HepG2 (cell line): ENCODE measurements at regions not wholly inside any gene's neighbourhood (a gene's known extent, or its start where the extent isn't known, plus 50 kb on each side); places are given as distances from the start of the nearest gene placed in this dataset.

Experiments
- ATAC-seq: fragments of 200-7000 bp; cut with Tn5 transposase; 3 replicates; pipeline ENCODE4 v1.9.1; 2020; ENCODE audit warnings: mild to moderate bottlenecking, moderate library complexity
- BruUV-seq: library from RNA; stranded (reverse); fragments of 400-500 nt; replicated peaks from 2 replicates; lab custom pipeline; 2021; lab: Mats Ljungman, UMichigan
- CTCF ChIA-PET: fragments of 300-600 bp; formaldehyde crosslinking; extraction: SDS; loops from one replicate; lab custom pipeline; 2021; ENCODE audit warnings: low total read pairs, inconsistent platforms, low intra/inter-chr PET ratio; lab: Yijun Ruan, JAX
- POLR2A ChIA-PET: fragments of 350-600 bp; sonication (Branson Sonifier 250); formaldehyde crosslinking; loops from one replicate; lab custom pipeline; 2020; ENCODE audit warnings: antibody characterized with exemption, inconsistent platforms; lab: Yijun Ruan, JAX
- DNase-seq: peaks from one replicate; pipeline ENCODE4 v3.0.0-alpha.2; 2015; ENCODE audit warnings: low spot score
- FAIRE-seq: peaks from 3 replicates; lab custom pipeline; 2011; peaks lifted over from hg19 to GRCh38; lab: Jason Lieb, UNC
- H2AFZ ChIP-seq: one replicate; pipeline ENCODE4 v1.6.1; 2011; ENCODE audit warnings: low read length, inconsistent platforms
- H3K27ac ChIP-seq: fragments of 300-600 bp; 3 replicates; pipeline ENCODE4 v1.8.0; 2011; ENCODE audit warnings: mixed run types, mild to moderate bottlenecking, mixed read lengths, low read length, inconsistent platforms; ENCODE audit not compliant: insufficient read depth; ENCODE audit errors: extremely low read length
- H3K27me3 ChIP-seq, 2 experiments: fragments of 200-600 bp in 1 of 2; 2 replicates in 1 of 2; 3 replicates in 1 of 2; pipeline versions ENCODE4 v1.6.0 to v1.8.0; 2011; ENCODE audit warnings: low read length in 2 of 2, mild to moderate bottlenecking in 2 of 2, moderate library complexity in 2 of 2, inconsistent platforms in 1 of 2; ENCODE audit not compliant: insufficient read depth in 2 of 2, control insufficient read depth in 1 of 2
- H3K36me3 ChIP-seq, 2 experiments: fragments of 200-600 bp in 1 of 2; replicated peaks in 1 of 2; 2 replicates in 1 of 2; 3 replicates in 1 of 2; pipeline versions ENCODE4 v1.5.1 to v1.8.0; 2011; ENCODE audit warnings: low read length in 2 of 2, inconsistent platforms in 1 of 2; ENCODE audit not compliant: insufficient read depth in 2 of 2, control insufficient read depth in 1 of 2
- H3K4me1 ChIP-seq: 2 replicates; pipeline ENCODE4 v1.5.1; 2012; ENCODE audit warnings: low read length, inconsistent platforms; ENCODE audit not compliant: insufficient read depth
- H3K4me2 ChIP-seq: 2 replicates; pipeline ENCODE4 v1.6.0; 2011; ENCODE audit warnings: low read depth, low read length, inconsistent platforms
- H3K4me3 ChIP-seq, 3 experiments: fragments of 200-600 bp in 1 of 3; sonication (generic), shearing (Covaris generic) in 1 of 3; replicated peaks in 1 of 3; 2 replicates each; pipeline ENCODE4 v1.5.1; 2011 to 2016; ENCODE audit warnings: low read length in 3 of 3, inconsistent platforms in 2 of 3, low read depth in 2 of 3, mild to moderate bottlenecking in 2 of 3, control low read depth in 1 of 3, mixed read lengths in 1 of 3; ENCODE audit not compliant: insufficient read depth in 1 of 3
- H3K79me2 ChIP-seq: one replicate; pipeline ENCODE4 v1.6.1; 2011; ENCODE audit warnings: low read length, inconsistent platforms; ENCODE audit not compliant: insufficient read depth
- H3K9ac ChIP-seq: 2 replicates; pipeline ENCODE4 v1.6.0; 2011; ENCODE audit warnings: mild to moderate bottlenecking, low read depth, low read length, inconsistent platforms; ENCODE audit not compliant: insufficient read depth
- H3K9me3 ChIP-seq: 2 replicates; pipeline ENCODE4 v1.5.1; 2012; ENCODE audit warnings: mild to moderate bottlenecking, low read length
- H4K20me1 ChIP-seq: 2 replicates; pipeline ENCODE4 v1.6.0; 2011; ENCODE audit warnings: inconsistent platforms, mild to moderate bottlenecking, low read length, moderate library complexity; ENCODE audit not compliant: insufficient read depth
- ISX ChIP-seq: sonication (generic); formaldehyde crosslinking; conservative IDR thresholded peaks from 2 replicates; pipeline ENCODE4 v1.5.0; 2020; ENCODE audit warnings: missing genetic modification reagents
- KDM5B ChIP-seq: sonication (generic); formaldehyde crosslinking; IDR thresholded peaks from 2 replicates; pipeline ENCODE4 v1.4.0; 2020; ENCODE audit warnings: missing genetic modification reagents, mild to moderate bottlenecking, borderline replicate concordance
- TCF7L2 ChIP-seq: IDR thresholded peaks from 2 replicates; pipeline ENCODE4 v1.6.1; 2011; ENCODE audit warnings: mild to moderate bottlenecking, low read depth, low read length, moderate library complexity
- THAP8 ChIP-seq: sonication (generic); formaldehyde crosslinking; IDR thresholded peaks from 2 replicates; pipeline ENCODE4 v1.5.1; 2020; ENCODE audit warnings: missing genetic modification reagents, mild to moderate bottlenecking, borderline replicate concordance
- ZBTB26 ChIP-seq: IDR thresholded peaks from 2 replicates; pipeline ENCODE4 v1.6.1; 2016; ENCODE audit warnings: missing compliant biosample characterization, missing genetic modification reagents, borderline replicate concordance
- ZNF281 ChIP-seq: sonication (generic); formaldehyde crosslinking; IDR thresholded peaks from 2 replicates; pipeline ENCODE4 v1.4.0; 2020; ENCODE audit warnings: missing genetic modification reagents, borderline replicate concordance
- ZNF333 ChIP-seq: sonication (generic); formaldehyde crosslinking; IDR thresholded peaks from 2 replicates; pipeline ENCODE4 v1.4.0; 2020; ENCODE audit warnings: mild to moderate bottlenecking, missing genetic modification reagents, borderline replicate concordance
- ZNF704 ChIP-seq: sonication (generic); formaldehyde crosslinking; IDR thresholded peaks from 2 replicates; pipeline ENCODE4 v1.8.1; 2023; ENCODE audit warnings: mild to moderate bottlenecking, inconsistent platforms, moderate library complexity, missing genetic modification reagents, borderline replicate concordance
- ZNF747 ChIP-seq: sonication (generic); formaldehyde crosslinking; IDR thresholded peaks from 2 replicates; pipeline ENCODE4 v1.8.1; 2023; ENCODE audit warnings: missing genetic modification reagents, mild to moderate bottlenecking, borderline replicate concordance
- ZXDC ChIP-seq: sonication (generic); formaldehyde crosslinking; IDR thresholded peaks from 2 replicates; pipeline ENCODE4 v1.5.0; 2020; ENCODE audit warnings: mild to moderate bottlenecking, missing genetic modification reagents
- WGBS: methylation state at CpG from one replicate; pipeline ENCODE4 v1.1.6; 2017; ENCODE audit warnings: low lambda C conversion rate; 5-methylcytosine and 5-hydroxymethylcytosine counted together
- in situ Hi-C: cut with HindIII; loops from 2 replicates; pipeline ENCODE4 v1.10.0; 2017; ENCODE audit warnings: low pct_unique_long_range_greater_than_20kb; ENCODE audit not compliant: extremely low pct_ligation_motif_present
- intact Hi-C: fragments of 100-400 bp; cut with micrococcal nuclease; formaldehyde crosslinking; loops from one replicate; pipeline ENCODE4 v1.10.0; 2022; ENCODE audit not compliant: unreplicated experiment

- Histone ChIP-seq H2AFZ (no peak overlapping the region), H3K4me1 (no peaks in the 10 kb centered on the region), H3K9ac (no peak overlapping the region), H3K27ac (no peak overlapping the region), H3K4me3 (no peak overlapping the region), H3K79me2 (no peaks in the 10 kb centered on the region), H3K4me2 (no peak overlapping the region), H3K36me3 (no peaks in the 10 kb centered on the region), H3K9me3 (no peaks in the 10 kb centered on the region), H4K20me1 (no peaks in the 10 kb centered on the region), H3K27me3 (peaks cover 2 to 5% of the 10 kb centered on the region in 2 experiments; a peak in 2 of 5 replicates)
- TF ChIP-seq ZNF281 (CRISPR knock-in tag) (no peak), ZNF333 (CRISPR knock-in tag) (no peak), ISX (no peak), TCF7L2 (no peak), KDM5B (CRISPR knock-in tag) (no peak), ZBTB26 (CRISPR knock-in tag) (no peak), ZNF747 (CRISPR knock-in tag) (no peak), ZNF704 (no peak), ZXDC (CRISPR knock-in tag) (no peak), THAP8 (CRISPR knock-in tag) (no peak)
- in situ Hi-C loops (no loop called here), intact Hi-C loops (no loop called here)
- BruUV-seq: no TSS peak
- 54% methylated on average over 4 of the region's 4 CpGs for WGBS
- CTCF ChIA-PET: no interaction called here
- POLR2A ChIA-PET: no interaction called here
- DNase-seq (no peak), ATAC-seq (no peak), FAIRE-seq (no peak)
Measured at GRCh38 chr22:26905640-26906039, 248.3 kb downstream of the MIAT start.
